ENCODE measurements at regions not wholly inside any gene's neighbourhood (a gene's known extent, or its start where the extent isn't known, plus 50 kb on each side); places are given as distances from the start of the nearest gene placed in this dataset.
A peak's percentile ranks its signal among the peaks of the same experiment; 100 is the strongest.

- peak; percentile 15 for TF ChIP-seq CTCF (conservative IDR thresholded peaks at IDR 0.05; ENCODE audit: low read depth, low read length)
- no peak overlapping the region for H3K4me3 ChIP-seq (ENCODE audit: low read depth, low read length)
- DNase-seq (ENCODE audit: low read depth) = no peak
Observed at GRCh38 chr15:26179906-26180305, 316.8 kb upstream of the ATP10A start.

GRCh38 chr15:26178640-26179220 is 315.6 kb upstream of the ATP10A start:
- no peak for DNase-seq (ENCODE audit: low read depth)

GRCh38 chr15:26177816-26178215 is 314.7 kb upstream of the ATP10A start:
- no peak for DNase-seq (ENCODE audit: low read depth)
- no peak for TF ChIP-seq CTCF (conservative IDR thresholded peaks at IDR 0.05; ENCODE audit: low read depth, low read length)
- no peak overlapping the region for H3K4me3 ChIP-seq (ENCODE audit: low read depth, low read length)

More at GRCh38 chr15:26178640-26179220, 315.6 kb upstream of the ATP10A start:
- no peak for TF ChIP-seq CTCF (conservative IDR thresholded peaks at IDR 0.05; ENCODE audit: low read depth, low read length)
- H3K4me3 ChIP-seq (ENCODE audit: low read depth, low read length) = no peak overlapping the region

- no peak for DNase-seq (ENCODE audit: low read depth)
- H3K4me3 ChIP-seq (ENCODE audit: low read depth, low read length) = no peak overlapping the region
- TF ChIP-seq CTCF (conservative IDR thresholded peaks at IDR 0.05; ENCODE audit: low read depth, low read length) = no peak
Observed at GRCh38 chr15:26176831-26177230, 313.7 kb upstream of the ATP10A start.

GRCh38 chr15:26171266-26171665 is 308.1 kb upstream of the ATP10A start:
- DNase-seq (ENCODE audit: low read depth) = no peak
- no peak for TF ChIP-seq CTCF (conservative IDR thresholded peaks at IDR 0.05; ENCODE audit: low read depth, low read length)
- H3K4me3 ChIP-seq (ENCODE audit: low read depth, low read length) = no peak overlapping the region

- no peak for TF ChIP-seq CTCF (conservative IDR thresholded peaks at IDR 0.05; ENCODE audit: low read depth, low read length)
- H3K4me3 ChIP-seq (ENCODE audit: low read depth, low read length) = no peak overlapping the region
- DNase-seq (ENCODE audit: low read depth) = no peak
Observed at GRCh38 chr15:26166429-26166828, 303.3 kb upstream of the ATP10A start.

- no peak for DNase-seq (ENCODE audit: low read depth)
- H3K4me3 ChIP-seq (ENCODE audit: low read depth, low read length) = no peak overlapping the region
- TF ChIP-seq CTCF (conservative IDR thresholded peaks at IDR 0.05; ENCODE audit: low read depth, low read length) = no peak
Observed at GRCh38 chr15:26165546-26165945, 302.4 kb upstream of the ATP10A start.

All from epithelial cell of proximal tubule (primary cell).